Mesenchymal stem cell (in vitro differentiated cells and primary cell): ENCODE measurements at regions not wholly inside any gene's neighbourhood (a gene's known extent, or its start where the extent isn't known, plus 50 kb on each side); places are given as distances from the start of the nearest gene placed in this dataset.

Experiments
- DNase-seq: peaks from one replicate; pipeline ENCODE4 v3.0.0-alpha.2; 2013
- H2AFZ ChIP-seq: one replicate; pipeline ENCODE4 v1.6.1; 2013; ENCODE audit warnings: low read depth, mild to moderate bottlenecking, control low read depth, inconsistent platforms, low read length, moderate library complexity
- H2AK5ac ChIP-seq: 2 replicates; pipeline ENCODE4 v1.6.1; 2013; ENCODE audit warnings: low read length, moderate library complexity, mild to moderate bottlenecking, inconsistent platforms; ENCODE audit not compliant: severe bottlenecking
- H2BK120ac ChIP-seq: one replicate; pipeline ENCODE4 v1.6.1; 2013; ENCODE audit warnings: low read depth, mild to moderate bottlenecking, inconsistent platforms, low read length, moderate library complexity
- H2BK12ac ChIP-seq, 2 experiments: one replicate each; pipeline ENCODE4 v1.6.1; 2013; ENCODE audit warnings: inconsistent platforms in 2 of 2, low read length in 2 of 2, mild to moderate bottlenecking in 2 of 2, moderate library complexity in 2 of 2, control low read depth in 1 of 2
- H2BK15ac ChIP-seq: one replicate; pipeline ENCODE4 v1.6.1; 2013; ENCODE audit warnings: mild to moderate bottlenecking, low read depth, inconsistent platforms; ENCODE audit not compliant: poor library complexity, severe bottlenecking
- H2BK5ac ChIP-seq: 2 replicates; pipeline ENCODE4 v1.6.1; 2013; ENCODE audit warnings: low read depth, mild to moderate bottlenecking, low read length, control low read depth, inconsistent platforms; ENCODE audit not compliant: poor library complexity, severe bottlenecking
- H3K14ac ChIP-seq, 2 experiments: one replicate each; pipeline ENCODE4 v1.6.1; 2013; ENCODE audit warnings: inconsistent platforms in 2 of 2, low read length in 2 of 2, control low read depth in 1 of 2, mild to moderate bottlenecking in 1 of 2, moderate library complexity in 1 of 2
- H3K18ac ChIP-seq, 2 experiments: one replicate each; pipeline ENCODE4 v1.6.1; 2013; ENCODE audit warnings: inconsistent platforms in 2 of 2, low read length in 2 of 2, control low read depth in 1 of 2, low read depth in 1 of 2, mild to moderate bottlenecking in 1 of 2
- H3K23ac ChIP-seq, 2 experiments: one replicate each; pipeline ENCODE4 v1.6.1; 2013; ENCODE audit warnings: inconsistent platforms in 2 of 2, low read length in 2 of 2, mild to moderate bottlenecking in 2 of 2, moderate library complexity in 2 of 2, control low read depth in 1 of 2
- H3K27ac ChIP-seq: 2 replicates; pipeline ENCODE4 v1.5.1; 2013; ENCODE audit warnings: mild to moderate bottlenecking, moderate library complexity, low read length, control low read depth, inconsistent platforms; ENCODE audit not compliant: poor library complexity, severe bottlenecking
- H3K27me3 ChIP-seq, 2 experiments: 2 replicates each; pipeline versions ENCODE4 v1.6.1 to v1.7.0; 2013; ENCODE audit warnings: low read length in 2 of 2, mild to moderate bottlenecking in 2 of 2, moderate library complexity in 2 of 2, control low read depth in 1 of 2, inconsistent platforms in 1 of 2; ENCODE audit not compliant: control insufficient read depth in 1 of 2, insufficient read depth in 1 of 2
- H3K36me3 ChIP-seq, 2 experiments: 2 replicates each; pipeline versions ENCODE4 v1.6.1 to v1.7.0; 2013; ENCODE audit warnings: low read length in 2 of 2, control low read depth in 1 of 2, inconsistent platforms in 1 of 2, low read depth in 1 of 2, mild to moderate bottlenecking in 1 of 2; ENCODE audit not compliant: insufficient read depth in 2 of 2, control insufficient read depth in 1 of 2
- H3K4ac ChIP-seq, 2 experiments: one replicate each; pipeline ENCODE4 v1.6.1; 2013; ENCODE audit warnings: inconsistent platforms in 2 of 2, low read length in 2 of 2, mild to moderate bottlenecking in 2 of 2, moderate library complexity in 2 of 2, control low read depth in 1 of 2, low read depth in 1 of 2
- H3K4me1 ChIP-seq: 2 replicates; pipeline ENCODE4 v1.6.1; 2013; ENCODE audit warnings: low read depth, low read length, control low read depth; ENCODE audit not compliant: control insufficient read depth, insufficient read depth
- H3K4me2 ChIP-seq: 2 replicates; pipeline ENCODE4 v1.6.1; 2013; ENCODE audit warnings: low read length, mild to moderate bottlenecking, inconsistent platforms; ENCODE audit not compliant: poor library complexity, severe bottlenecking
- H3K4me3 ChIP-seq, 2 experiments: 2 replicates each; pipeline versions ENCODE4 v1.5.1 to v1.7.0; 2013; ENCODE audit warnings: low read length in 2 of 2, mild to moderate bottlenecking in 2 of 2, control low read depth in 1 of 2, low read depth in 1 of 2; ENCODE audit not compliant: insufficient read depth in 1 of 2
- H3K79me1 ChIP-seq: replicated peaks from 2 replicates; pipeline ENCODE4 v1.6.1; 2013; ENCODE audit warnings: mild to moderate bottlenecking, control low read depth, low read length, inconsistent platforms; ENCODE audit not compliant: poor library complexity, severe bottlenecking
- H3K9ac ChIP-seq: 2 replicates; pipeline ENCODE4 v1.7.0; 2013; ENCODE audit warnings: mild to moderate bottlenecking, low read length, moderate library complexity
- H3K9me3 ChIP-seq: 2 replicates; pipeline ENCODE4 v1.7.0; 2013; ENCODE audit warnings: mild to moderate bottlenecking, low read length; ENCODE audit not compliant: control insufficient read depth
- H4K8ac ChIP-seq: one replicate; pipeline ENCODE4 v1.6.1; 2013; ENCODE audit warnings: inconsistent platforms, mild to moderate bottlenecking, low read length, moderate library complexity
- H4K91ac ChIP-seq: one replicate; pipeline ENCODE4 v1.6.1; 2013; ENCODE audit warnings: mild to moderate bottlenecking, low read length, inconsistent platforms
- WGBS: methylation state at CpG from one replicate; pipeline ENCODE4 v1.1.7; 2013; ENCODE audit warnings: mixed read lengths; 5-methylcytosine and 5-hydroxymethylcytosine counted together

- Histone ChIP-seq H3K36me3 (no peaks in the 10 kb centered on the region), H2BK12ac (no peak overlapping the region), H3K4ac (no peak overlapping the region), H3K4me3 (peak overlapping the region in 1 of 2 experiments; percentile 15), H3K27ac (no peak overlapping the region), H3K14ac (no peak overlapping the region), H3K79me1 (no peaks in the 10 kb centered on the region), H3K4me2 (no peak overlapping the region), H3K9me3 (no peaks in the 10 kb centered on the region), H3K23ac (no peak overlapping the region), H2AFZ (no peak overlapping the region), H4K91ac (no peak overlapping the region), H2BK120ac (no peak overlapping the region), H3K4me1 (no peaks in the 10 kb centered on the region), H2BK5ac (no peak overlapping the region), H2AK5ac (no peak overlapping the region), H4K8ac (no peak overlapping the region), H2BK15ac (no peak overlapping the region), H3K27me3 (peaks cover 0 to 6% of the 10 kb centered on the region in 2 experiments), H3K9ac (peak overlapping the region; percentile 31), H3K18ac (no peak overlapping the region)
- DNase-seq, result peak; percentile 90
- 9% methylated on average over 2 of the region's 2 CpGs for WGBS
Measured at GRCh38 chr5:124519396-124519795, 227.0 kb downstream of the ZNF608 start.

DNA sequence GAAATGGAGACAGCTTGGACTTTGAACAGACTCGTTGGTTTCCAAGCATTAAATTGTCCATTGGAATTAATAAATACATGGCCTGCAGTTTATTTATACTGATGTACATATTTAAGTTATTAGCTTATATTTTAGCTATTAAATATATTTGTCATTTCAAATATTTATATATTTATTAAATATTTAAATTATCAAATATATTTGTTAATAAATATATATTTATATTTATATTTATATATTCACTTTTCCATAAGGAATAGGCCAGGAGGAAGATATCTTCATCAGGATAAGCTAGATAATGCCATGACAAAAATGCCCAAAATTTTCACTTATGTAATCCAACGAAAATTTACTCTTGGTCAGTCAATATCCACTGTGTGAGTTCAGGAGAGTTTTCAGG is 229.9 kb downstream of the ZNF608 start:
- no peak overlapping the region for H3K4ac ChIP-seq
- H3K79me1 ChIP-seq, result no peaks in the 10 kb centered on the region
- no peak overlapping the region for H2AFZ ChIP-seq
- H4K8ac ChIP-seq, result no peak overlapping the region
- no peaks in the 10 kb centered on the region for H3K36me3 ChIP-seq
- no peak overlapping the region for H2BK15ac ChIP-seq
- H2BK12ac ChIP-seq, result no peak overlapping the region
- no peak overlapping the region for H3K4me2 ChIP-seq
- H3K9me3 ChIP-seq, result no peaks in the 10 kb centered on the region
- H3K4me1 ChIP-seq, result no peaks in the 10 kb centered on the region
- DNase-seq, result no peak
- H3K9ac ChIP-seq, result no peak overlapping the region
- H2BK5ac ChIP-seq, result no peak overlapping the region
- no peak overlapping the region for H3K18ac ChIP-seq
- no peak overlapping the region for H3K23ac ChIP-seq
- no peak overlapping the region for H4K91ac ChIP-seq
- no peak overlapping the region for H3K4me3 ChIP-seq
- H3K14ac ChIP-seq, result no peak overlapping the region
- no peak overlapping the region for H2AK5ac ChIP-seq
- H3K27ac ChIP-seq, result no peak overlapping the region
- H3K27me3 ChIP-seq, result no peaks in the 10 kb centered on the region
- WGBS, result 94% methylated on average over 1 of the region's 2 CpGs
- H2BK120ac ChIP-seq, result no peak overlapping the region

DNA sequence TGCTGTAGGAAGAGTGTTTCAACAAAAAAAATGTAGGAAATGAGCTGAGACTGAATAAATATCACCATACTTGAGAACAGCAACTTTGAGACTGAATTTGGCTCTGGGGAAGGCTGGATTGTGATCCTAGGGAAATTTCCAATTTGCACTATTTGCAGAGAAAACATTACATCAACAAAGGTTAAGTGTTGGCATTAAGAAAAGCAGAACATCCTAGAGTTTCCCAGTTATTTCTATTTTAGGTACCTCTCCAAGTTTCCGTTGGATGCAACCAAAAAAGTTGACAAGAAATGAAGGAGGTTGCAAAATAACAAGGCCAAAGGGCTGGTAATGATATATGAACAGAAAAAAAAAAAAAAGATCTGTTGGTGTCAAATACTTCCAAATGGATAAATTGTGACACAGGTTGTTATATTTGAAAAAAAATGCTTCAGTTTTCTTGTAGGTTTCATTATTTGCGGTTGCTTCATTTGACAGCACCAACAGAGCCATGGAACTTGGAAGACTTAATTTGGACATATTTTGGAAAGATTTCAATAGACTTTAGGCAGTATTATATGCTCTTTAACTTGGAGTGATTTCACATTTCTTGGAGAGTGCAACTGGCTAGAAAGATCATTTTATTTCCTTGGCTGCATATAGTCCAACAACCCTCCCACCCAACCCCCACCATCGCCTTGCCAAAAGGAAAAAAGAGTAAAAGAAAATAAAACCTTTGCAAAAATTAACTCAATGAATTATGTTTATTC is 230.8 kb downstream of the ZNF608 start:
- H2AFZ ChIP-seq, result no peak overlapping the region
- H2BK5ac ChIP-seq, result no peak overlapping the region
- no peaks in the 10 kb centered on the region for H3K27me3 ChIP-seq
- H3K79me1 ChIP-seq, result no peaks in the 10 kb centered on the region
- no peak overlapping the region for H2BK15ac ChIP-seq
- H4K91ac ChIP-seq, result no peak overlapping the region
- H2BK120ac ChIP-seq, result no peak overlapping the region
- H3K36me3 ChIP-seq, result no peaks in the 10 kb centered on the region
- no peaks in the 10 kb centered on the region for H3K4me1 ChIP-seq
- no peak overlapping the region for H3K9ac ChIP-seq
- H3K4ac ChIP-seq, result no peak overlapping the region
- H3K27ac ChIP-seq, result no peak overlapping the region
- H3K4me2 ChIP-seq, result no peak overlapping the region
- no peak for DNase-seq
- no peak overlapping the region for H2BK12ac ChIP-seq
- no peak overlapping the region for H3K23ac ChIP-seq
- no peaks in the 10 kb centered on the region for H3K9me3 ChIP-seq
- H3K18ac ChIP-seq, result no peak overlapping the region
- no peak overlapping the region for H2AK5ac ChIP-seq
- H3K14ac ChIP-seq, result no peak overlapping the region
- 89% methylated on average over 2 of the region's 3 CpGs for WGBS
- no peak overlapping the region for H4K8ac ChIP-seq
- no peak overlapping the region for H3K4me3 ChIP-seq

GRCh38 chr5:124514956-124515355 is 231.5 kb downstream of the ZNF608 start:
- WGBS, result no CpG with 5 or more reads among the region's 3 CpGs

More at GRCh38 chr5:124514956-124515355, 231.5 kb downstream of the ZNF608 start:
- H3K23ac ChIP-seq, result no peak overlapping the region
- H3K79me1 ChIP-seq, result no peaks in the 10 kb centered on the region
- no peak overlapping the region for H3K18ac ChIP-seq
- H3K9ac ChIP-seq, result no peak overlapping the region
- no peak for DNase-seq
- no peaks in the 10 kb centered on the region for H3K36me3 ChIP-seq
- H2BK120ac ChIP-seq, result no peak overlapping the region
- H3K9me3 ChIP-seq, result no peaks in the 10 kb centered on the region
- H2BK12ac ChIP-seq, result no peak overlapping the region
- no peak overlapping the region for H2BK15ac ChIP-seq
- no peak overlapping the region for H3K14ac ChIP-seq
- H3K4me1 ChIP-seq, result no peaks in the 10 kb centered on the region
- H3K4me3 ChIP-seq, result no peak overlapping the region
- no peaks in the 10 kb centered on the region for H3K27me3 ChIP-seq
- H2BK5ac ChIP-seq, result no peak overlapping the region
- H4K91ac ChIP-seq, result no peak overlapping the region
- H3K27ac ChIP-seq, result no peak overlapping the region
- H4K8ac ChIP-seq, result no peak overlapping the region
- no peak overlapping the region for H3K4me2 ChIP-seq
- H3K4ac ChIP-seq, result no peak overlapping the region
- no peak overlapping the region for H2AFZ ChIP-seq
- no peak overlapping the region for H2AK5ac ChIP-seq
